Psoas muscle (tissue), 7 donors: ENCODE measurements at regions not wholly inside any gene's neighbourhood (a gene's known extent, or its start where the extent isn't known, plus 50 kb on each side); places are given as distances from the start of the nearest gene placed in this dataset.

Source experiments
- ATAC-seq, 4 donors: fragments of 200-7000 bp; cut with Tn5 transposase; one replicate each; pipeline ENCODE4 v1.9.1; 2020; ENCODE audit warnings: moderate library complexity in 3 of 4, mild to moderate bottlenecking in 2 of 4
- DNase-seq, 2 donors: peaks; one replicate each; pipeline ENCODE4 v3.0.0-alpha.2; 2020
- H3K27ac ChIP-seq: fragments of 200-600 bp; one replicate; pipeline ENCODE4 v1.8.0; 2022
- H3K27me3 ChIP-seq, 3 donors: fragments of 200-600 bp in 1 of 3; one replicate each; pipeline versions ENCODE4 v1.6.1 to v1.8.0; 2013 to 2022; ENCODE audit warnings: low read length in 2 of 3, mild to moderate bottlenecking in 2 of 3, moderate library complexity in 1 of 3; ENCODE audit not compliant: insufficient read depth in 3 of 3
- H3K36me3 ChIP-seq, 2 donors: fragments of 200-600 bp in 1 of 2; one replicate each; pipeline versions ENCODE4 v1.6.1 to v1.8.0; 2013 to 2022; ENCODE audit warnings: low read depth in 1 of 2, mild to moderate bottlenecking in 1 of 2, moderate library complexity in 1 of 2; ENCODE audit not compliant: insufficient read depth in 1 of 2
- H3K4me1 ChIP-seq: fragments of 200-600 bp; one replicate; pipeline ENCODE4 v1.8.0; 2022
- H3K4me3 ChIP-seq: fragments of 200-600 bp; one replicate; pipeline ENCODE4 v1.8.0; 2022; ENCODE audit warnings: mild to moderate bottlenecking
- H3K9me3 ChIP-seq: fragments of 200-600 bp; one replicate; pipeline ENCODE4 v1.8.0; 2022
- CTCF ChIP-seq: fragments of 200-600 bp; IDR thresholded peaks from one replicate; pipeline ENCODE4 v1.8.0; 2022; ENCODE audit warnings: antibody characterized with exemption
- WGBS, 3 donors: extraction: QIAGEN DNeasy Blood & Tissue Kit; methylation state at CpG; one replicate each; pipeline versions ENCODE4 v1.1.6 to v1.1.7; 2013; 5-methylcytosine and 5-hydroxymethylcytosine counted together
- intact Hi-C, 2 donors: fragments of 100-400 bp; cut with DNase I; formaldehyde crosslinking; loops; one replicate each; pipeline versions ENCODE4 v1.11.0 to v1.14.2; 2022
- donor health status: healthy with polysubstance abuse.
- donor health status: DM: no; HTN: no; CAD: no; lungs with moderate emphysema.
- donor health status: Bipolar disorder and iron deficiency.
- donor health status: healthy.
- donor health status: DM: yes; HTN: yes; CAD: no.
- donor health status: DM: no; HTN: no; CAD: no.
- donor health status: DM: yes; HTN: yes; CAD: no.

DNA sequence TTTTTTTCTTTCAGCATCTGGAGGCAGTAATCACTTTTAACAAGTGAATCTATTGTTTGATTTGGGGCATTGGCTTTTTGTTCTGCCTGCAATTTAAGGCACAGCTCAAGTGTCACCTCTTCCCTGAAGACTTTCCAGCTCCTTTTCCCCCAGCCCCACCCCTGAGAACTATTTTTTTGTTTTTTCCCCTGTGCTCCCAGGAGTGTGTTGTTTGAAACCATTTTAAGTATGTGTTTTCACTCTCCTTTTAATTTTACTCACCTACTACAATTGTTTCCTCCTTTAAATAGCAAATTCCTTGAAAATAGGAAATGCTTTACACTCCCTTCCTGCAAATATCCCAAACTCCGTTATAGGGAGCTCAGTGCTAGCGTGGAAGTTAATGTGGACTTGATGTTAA lies 286.7 kb upstream of the PROK2 start:
- ATAC-seq (no peak), DNase-seq (no peak)
- no peaks in the 10 kb centered on the region for H3K4me1 ChIP-seq
- H3K4me3 ChIP-seq: no peak overlapping the region
- H3K27me3 ChIP-seq: no peaks in the 10 kb centered on the region
- peaks cover 12% of the 10 kb centered on the region for H3K9me3 ChIP-seq
- H3K36me3 ChIP-seq: no peaks in the 10 kb centered on the region
- 72 to 92% (median 87%) methylated on average over 2 of the region's 2 CpGs for WGBS, 3 donors
- no peak overlapping the region for H3K27ac ChIP-seq
- intact Hi-C loops: no loop called here
- TF ChIP-seq CTCF: no peak

DNA sequence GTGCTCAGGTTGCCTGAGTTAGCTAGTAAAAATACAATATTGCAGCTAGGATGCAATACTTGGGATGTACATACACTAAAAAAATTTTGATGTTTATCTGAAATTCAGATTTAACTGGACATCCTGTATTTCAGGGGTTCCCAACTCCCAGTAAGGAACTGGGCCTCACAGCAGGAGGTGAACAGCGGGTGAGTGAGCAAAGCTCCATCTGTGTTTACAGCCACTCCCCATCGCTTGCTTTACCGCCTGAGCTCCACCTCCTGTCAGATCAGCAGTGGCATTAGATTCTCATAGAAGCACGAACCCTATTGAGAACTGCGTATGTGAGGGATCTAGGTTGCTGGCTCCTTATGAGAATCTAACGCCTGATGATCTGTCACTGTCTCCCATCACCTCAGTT lies 285.1 kb upstream of the PROK2 start:
- H3K9me3 ChIP-seq: no peaks in the 10 kb centered on the region
- no peaks in the 10 kb centered on the region for H3K4me1 ChIP-seq
- no peak for TF ChIP-seq CTCF
- WGBS, 3 donors: 95 to 97% (median 95%) methylated on average over 6 of the region's 6 CpGs
- intact Hi-C loops: no loop called here
- no peak overlapping the region for H3K4me3 ChIP-seq
- ATAC-seq (no peak), DNase-seq (no peak)
- H3K36me3 ChIP-seq: no peaks in the 10 kb centered on the region
- no peak overlapping the region for H3K27ac ChIP-seq
- no peaks in the 10 kb centered on the region for H3K27me3 ChIP-seq

- H3K36me3 ChIP-seq: no peaks in the 10 kb centered on the region
- H3K4me1 ChIP-seq: no peaks in the 10 kb centered on the region
- no peaks in the 10 kb centered on the region for H3K9me3 ChIP-seq
- H3K4me3 ChIP-seq: no peak overlapping the region
- DNase-seq (no peak), ATAC-seq (no peak)
- no peak for TF ChIP-seq CTCF
- H3K27ac ChIP-seq: no peak overlapping the region
- no peaks in the 10 kb centered on the region for H3K27me3 ChIP-seq
- intact Hi-C loops: no loop called here
Observed at GRCh38 chr3:72069543-72069942, 284.6 kb upstream of the PROK2 start.

DNA sequence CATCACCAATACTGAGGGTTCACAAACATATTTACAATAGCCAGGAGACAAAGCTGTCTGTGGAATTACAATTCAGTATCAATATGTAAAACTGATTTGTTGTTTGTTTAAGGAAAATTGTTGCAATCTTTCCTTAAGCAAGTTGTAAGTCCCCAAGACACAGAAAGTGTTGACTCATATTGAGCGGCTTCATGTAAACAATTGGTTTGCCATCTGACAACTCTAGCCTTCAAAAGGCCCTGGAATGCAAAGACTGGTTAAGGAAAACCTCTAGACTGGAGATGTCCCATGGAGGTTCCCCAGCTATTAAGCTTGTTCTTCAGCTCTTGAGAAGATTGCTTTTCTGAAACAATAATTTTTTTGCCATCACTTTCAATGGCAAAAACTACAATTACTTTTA lies 283.7 kb upstream of the PROK2 start:
- no peaks in the 10 kb centered on the region for H3K36me3 ChIP-seq
- H3K27me3 ChIP-seq: no peaks in the 10 kb centered on the region
- no peak for DNase-seq
- no peaks in the 10 kb centered on the region for H3K4me1 ChIP-seq
- H3K9me3 ChIP-seq: no peaks in the 10 kb centered on the region
- ATAC-seq: no peak
- no peak for TF ChIP-seq CTCF
- intact Hi-C loops: no loop called here
- WGBS, 3 donors: 91 to 97% (median 97%) methylated on average over 1 of the region's 1 CpG
- H3K27ac ChIP-seq: no peak overlapping the region
- H3K4me3 ChIP-seq: no peak overlapping the region

GRCh38 chr3:72067721-72068120 lies 282.8 kb upstream of the PROK2 start:
- intact Hi-C loops: no loop called here
- H3K36me3 ChIP-seq: no peaks in the 10 kb centered on the region
- no peaks in the 10 kb centered on the region for H3K4me1 ChIP-seq
- 13 to 52% (median 30%) methylated on average over 1 of the region's 1 CpG for WGBS, 3 donors
- ATAC-seq (no peak), DNase-seq (no peak)
- H3K27ac ChIP-seq: no peak overlapping the region
- TF ChIP-seq CTCF: no peak
- no peaks in the 10 kb centered on the region for H3K27me3 ChIP-seq
- H3K4me3 ChIP-seq: no peak overlapping the region
- H3K9me3 ChIP-seq: no peaks in the 10 kb centered on the region
